Osteoblast (primary cell): ENCODE measurements at regions not wholly inside any gene's neighbourhood (a gene's known extent, or its start where the extent isn't known, plus 50 kb on each side); places are given as distances from the start of the nearest gene placed in this dataset.

ENCODE experiments used
- DNase-seq: peaks from one replicate; pipeline ENCODE4 v3.0.0; 2011; ENCODE audit warnings: low spot score, mixed read lengths; ENCODE audit not compliant: insufficient read length; ENCODE audit errors: missing footprints
- H2AFZ ChIP-seq: 2 replicates; pipeline ENCODE4 v1.6.0; 2011; ENCODE audit warnings: mild to moderate bottlenecking, low read length
- H3K27ac ChIP-seq: 2 replicates; pipeline ENCODE4 v1.5.1; 2011; ENCODE audit warnings: mild to moderate bottlenecking, low read depth, low read length, moderate library complexity
- H3K27me3 ChIP-seq: 2 replicates; pipeline ENCODE4 v1.6.0; 2012; ENCODE audit warnings: mild to moderate bottlenecking, control low read depth, inconsistent platforms, low read length, moderate library complexity; ENCODE audit not compliant: insufficient read depth
- H3K36me3 ChIP-seq: 2 replicates; pipeline ENCODE4 v1.5.1; 2011; ENCODE audit warnings: mild to moderate bottlenecking, low read length, control low read depth, moderate library complexity; ENCODE audit not compliant: insufficient read depth
- H3K4me1 ChIP-seq: 2 replicates; pipeline ENCODE4 v1.5.1; 2011; ENCODE audit warnings: mild to moderate bottlenecking, low read length, control low read depth, moderate library complexity; ENCODE audit not compliant: insufficient read depth
- H3K4me2 ChIP-seq: 2 replicates; pipeline ENCODE4 v1.6.0; 2011; ENCODE audit warnings: mild to moderate bottlenecking, low read length; ENCODE audit not compliant: insufficient read depth
- H3K4me3 ChIP-seq: fragments of 200-600 bp; sonication (generic); 3 replicates; pipeline ENCODE4 v1.5.1; 2012; ENCODE audit warnings: mild to moderate bottlenecking, low read length, inconsistent platforms; ENCODE audit not compliant: insufficient read depth
- H3K79me2 ChIP-seq: 2 replicates; pipeline ENCODE4 v1.6.0; 2012; ENCODE audit warnings: mild to moderate bottlenecking, low read length, control low read depth, inconsistent platforms; ENCODE audit not compliant: insufficient read depth
- H3K9me3 ChIP-seq: 2 replicates; pipeline ENCODE4 v1.5.1; 2011; ENCODE audit warnings: low read depth, low read length, control low read depth
- H4K20me1 ChIP-seq: 2 replicates; pipeline ENCODE4 v1.6.0; 2012; ENCODE audit warnings: mild to moderate bottlenecking, low read length, control low read depth; ENCODE audit not compliant: insufficient read depth
- TF ChIP-seq, protein P1 (sequence below): IDR thresholded peaks from 2 replicates; pipeline ENCODE4 v1.5.1; 2011; ENCODE audit warnings: mild to moderate bottlenecking, low read depth, low read length, moderate library complexity; ENCODE audit errors: extremely low read depth

DNA sequence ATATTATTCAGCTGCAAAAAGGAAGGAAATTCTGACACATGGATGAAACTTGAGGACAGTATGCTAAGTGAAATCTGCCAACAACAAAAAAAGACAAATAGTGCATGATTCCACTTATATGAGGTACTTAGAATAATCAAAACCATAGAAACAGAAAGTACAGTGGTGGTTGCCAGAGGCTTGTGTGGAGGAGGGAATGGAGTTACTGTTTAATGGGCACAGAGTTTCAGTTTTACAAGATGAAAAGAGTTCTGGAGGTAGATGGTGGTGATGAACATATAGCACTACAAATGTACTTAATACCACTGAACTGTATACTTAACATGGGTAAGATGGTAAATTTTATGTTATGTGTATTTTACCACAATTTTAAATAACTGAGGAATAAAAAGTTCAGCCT lies 212.0 kb upstream of the KLF3 start:
- Histone ChIP-seq H3K4me2 (no peak overlapping the region), H4K20me1 (no peaks in the 10 kb centered on the region), H3K36me3 (no peaks in the 10 kb centered on the region), H3K4me3 (no peak overlapping the region), H3K27ac (no peak overlapping the region), H3K4me1 (no peaks in the 10 kb centered on the region), H2AFZ (no peak overlapping the region), H3K79me2 (no peaks in the 10 kb centered on the region), H3K9me3 (no peaks in the 10 kb centered on the region), H3K27me3 (peaks cover 18% of the 10 kb centered on the region)
- DNase-seq = no peak
- TF ChIP-seq, protein P1, sequence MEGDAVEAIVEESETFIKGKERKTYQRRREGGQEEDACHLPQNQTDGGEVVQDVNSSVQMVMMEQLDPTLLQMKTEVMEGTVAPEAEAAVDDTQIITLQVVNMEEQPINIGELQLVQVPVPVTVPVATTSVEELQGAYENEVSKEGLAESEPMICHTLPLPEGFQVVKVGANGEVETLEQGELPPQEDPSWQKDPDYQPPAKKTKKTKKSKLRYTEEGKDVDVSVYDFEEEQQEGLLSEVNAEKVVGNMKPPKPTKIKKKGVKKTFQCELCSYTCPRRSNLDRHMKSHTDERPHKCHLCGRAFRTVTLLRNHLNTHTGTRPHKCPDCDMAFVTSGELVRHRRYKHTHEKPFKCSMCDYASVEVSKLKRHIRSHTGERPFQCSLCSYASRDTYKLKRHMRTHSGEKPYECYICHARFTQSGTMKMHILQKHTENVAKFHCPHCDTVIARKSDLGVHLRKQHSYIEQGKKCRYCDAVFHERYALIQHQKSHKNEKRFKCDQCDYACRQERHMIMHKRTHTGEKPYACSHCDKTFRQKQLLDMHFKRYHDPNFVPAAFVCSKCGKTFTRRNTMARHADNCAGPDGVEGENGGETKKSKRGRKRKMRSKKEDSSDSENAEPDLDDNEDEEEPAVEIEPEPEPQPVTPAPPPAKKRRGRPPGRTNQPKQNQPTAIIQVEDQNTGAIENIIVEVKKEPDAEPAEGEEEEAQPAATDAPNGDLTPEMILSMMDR = no peak

DNA sequence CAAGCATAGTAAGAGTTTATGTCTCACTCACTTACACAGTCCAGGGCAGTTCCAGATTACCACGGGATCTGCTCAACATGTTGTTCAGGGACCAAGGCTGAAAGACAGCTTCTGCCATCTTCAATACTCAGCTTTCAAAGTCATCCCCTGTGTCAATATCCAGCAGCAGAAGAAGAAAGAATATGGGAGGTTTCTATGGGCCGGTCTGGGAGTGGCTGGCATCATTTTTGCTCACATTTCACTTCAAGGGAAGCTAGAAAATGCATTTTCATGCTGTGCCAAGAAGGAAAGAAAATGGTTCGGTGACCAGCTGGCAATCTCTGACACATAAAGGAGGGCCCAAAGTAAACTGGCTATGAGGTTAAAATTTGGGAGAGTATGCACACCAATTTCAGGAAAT lies 211.5 kb upstream of the KLF3 start:
- no peaks in the 10 kb centered on the region for H3K9me3 ChIP-seq
- peaks cover 18% of the 10 kb centered on the region for H3K27me3 ChIP-seq
- H3K27ac ChIP-seq = no peak overlapping the region
- TF ChIP-seq, protein P1 = no peak
- H3K4me2 ChIP-seq = no peak overlapping the region
- H3K79me2 ChIP-seq = no peaks in the 10 kb centered on the region
- no peaks in the 10 kb centered on the region for H3K4me1 ChIP-seq
- DNase-seq = no peak
- H3K36me3 ChIP-seq = no peaks in the 10 kb centered on the region
- no peak overlapping the region for H3K4me3 ChIP-seq
- H4K20me1 ChIP-seq = no peaks in the 10 kb centered on the region
- peak overlapping the region; percentile 35 for H2AFZ ChIP-seq

DNA sequence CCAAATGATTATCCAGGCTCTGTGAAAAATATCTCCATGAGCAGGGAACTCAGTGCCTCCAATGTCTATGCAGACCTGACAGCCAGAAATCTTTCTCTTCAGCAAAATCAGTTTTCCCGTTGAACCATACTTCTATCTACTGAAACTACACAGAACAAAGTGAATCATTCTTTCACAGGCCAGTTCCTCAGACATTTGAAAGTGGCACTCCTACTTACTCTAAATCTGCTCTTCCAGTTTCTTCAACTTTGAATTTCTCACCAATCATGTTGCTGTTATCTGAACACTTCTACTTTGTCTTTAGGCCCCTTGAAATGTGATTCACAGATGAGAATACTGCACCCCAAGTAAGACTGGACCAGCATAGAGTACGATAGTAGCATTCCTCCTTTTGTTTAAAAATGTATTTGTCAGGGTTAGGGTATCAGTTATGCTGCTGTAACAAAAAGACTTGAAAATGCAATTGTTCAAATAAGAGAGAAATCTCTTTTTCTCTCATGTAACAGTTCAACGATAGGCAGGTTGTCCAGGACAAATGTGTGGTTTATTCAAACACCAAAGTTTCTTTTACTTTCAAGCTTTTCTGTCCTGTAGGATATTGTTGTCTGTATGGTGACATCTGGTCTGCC lies 210.6 kb upstream of the KLF3 start:
- Histone ChIP-seq H3K79me2 (no peaks in the 10 kb centered on the region), H3K9me3 (no peaks in the 10 kb centered on the region), H4K20me1 (no peaks in the 10 kb centered on the region), H3K36me3 (no peaks in the 10 kb centered on the region), H3K4me1 (no peaks in the 10 kb centered on the region), H3K4me3 (no peak overlapping the region), H3K4me2 (no peak overlapping the region), H2AFZ (no peak overlapping the region), H3K27me3 (peaks cover 21% of the 10 kb centered on the region), H3K27ac (no peak overlapping the region)
- TF ChIP-seq, protein P1 = no peak
- no peak for DNase-seq

DNA sequence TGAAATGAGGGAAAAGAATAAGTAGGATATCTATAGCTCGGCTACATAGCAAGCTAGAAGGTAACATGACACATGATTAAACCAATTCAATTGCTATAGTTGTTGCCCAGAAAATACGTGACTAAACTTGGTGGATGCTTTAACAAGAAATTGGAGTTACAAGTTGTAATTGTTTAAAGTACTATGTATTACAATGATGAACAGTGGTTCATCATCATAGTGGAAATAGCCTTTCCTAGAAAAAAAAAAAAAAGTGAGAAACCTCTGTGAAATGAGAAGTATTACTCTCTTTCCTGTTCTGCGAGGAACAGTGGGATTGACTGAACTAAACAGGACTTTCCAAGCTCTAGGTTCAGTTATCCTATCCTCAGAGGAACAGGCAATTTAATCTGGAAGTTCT lies 209.7 kb upstream of the KLF3 start:
- Histone ChIP-seq H3K4me3 (no peak overlapping the region), H4K20me1 (no peaks in the 10 kb centered on the region), H3K36me3 (no peaks in the 10 kb centered on the region), H3K9me3 (no peaks in the 10 kb centered on the region), H3K27ac (no peak overlapping the region), H2AFZ (no peak overlapping the region), H3K4me1 (no peaks in the 10 kb centered on the region), H3K27me3 (peaks cover 23% of the 10 kb centered on the region), H3K4me2 (no peak overlapping the region), H3K79me2 (no peaks in the 10 kb centered on the region)
- no peak for DNase-seq
- TF ChIP-seq, protein P1 = no peak
